Calu3 (cell line): ENCODE measurements at regions not wholly inside any gene's neighbourhood (a gene's known extent, or its start where the extent isn't known, plus 50 kb on each side); places are given as distances from the start of the nearest gene placed in this dataset.

Experiments
- BruUV-seq: library from RNA; stranded (reverse); fragments of 400-500 nt; replicated peaks from 2 replicates; lab custom pipeline; 2021; lab: Mats Ljungman, UMichigan
- CTCF ChIA-PET: fragments of 300-600 bp; sonication (Branson Sonifier 250); formaldehyde crosslinking; loops from one replicate; lab custom pipeline; 2022; ENCODE audit warnings: antibody characterized with exemption; lab: Charles Lee
- DNase-seq: peaks from one replicate; pipeline ENCODE4 v3.0.0; 2022
- H3K27ac Mint-ChIP-seq: one replicate; pipeline ENCODE4 v1.8.0; 2022; ENCODE audit warnings: mixed read lengths; ENCODE audit not compliant: unreplicated experiment
- H3K27me3 Mint-ChIP-seq: one replicate; pipeline ENCODE4 v1.8.0; 2022; ENCODE audit warnings: mixed read lengths; ENCODE audit not compliant: unreplicated experiment
- H3K36me3 Mint-ChIP-seq: one replicate; pipeline ENCODE4 v1.8.0; 2022; ENCODE audit warnings: mild to moderate bottlenecking, moderate library complexity, mixed read lengths; ENCODE audit not compliant: insufficient read depth, unreplicated experiment
- H3K4me1 Mint-ChIP-seq: one replicate; pipeline ENCODE4 v1.8.0; 2022; ENCODE audit warnings: mild to moderate bottlenecking, low read depth, mixed read lengths; ENCODE audit not compliant: unreplicated experiment
- H3K4me3 Mint-ChIP-seq: one replicate; pipeline ENCODE4 v1.8.0; 2022; ENCODE audit warnings: mild to moderate bottlenecking, low read depth, moderate library complexity, mixed read lengths; ENCODE audit not compliant: unreplicated experiment
- H3K9me3 Mint-ChIP-seq: one replicate; pipeline ENCODE4 v1.8.0; 2022; ENCODE audit warnings: low read depth, mixed read lengths; ENCODE audit not compliant: unreplicated experiment
- CTCF ChIP-seq: fragments of 200-600 bp; IDR thresholded peaks from one replicate; pipeline ENCODE4 v1.8.0; 2022; ENCODE audit warnings: antibody characterized with exemption; ENCODE audit not compliant: unreplicated experiment
- intact Hi-C: fragments of 100-400 bp; cut with micrococcal nuclease; formaldehyde crosslinking; loops from one replicate; pipeline ENCODE4 v1.10.0; 2022; ENCODE audit not compliant: unreplicated experiment

GRCh38 chr12:31906557-31907301 is 52.5 kb upstream of the RESF1 start:
- TF ChIP-seq CTCF: no peak
- Mint-ChIP-seq H3K27ac (no peak overlapping the region), H3K4me1 (no peaks in the 10 kb centered on the region), H3K36me3 (no peaks in the 10 kb centered on the region), H3K9me3 (peaks cover 26% of the 10 kb centered on the region), H3K4me3 (no peak overlapping the region), H3K27me3 (no peaks in the 10 kb centered on the region)
- BruUV-seq: no TSS peak
- intact Hi-C loops: no loop called here
- CTCF ChIA-PET: interaction anchor here (0.6 kb wide), 1 partner anchor 28 kb away, joined by 4 read pairs; no protein-coding TSS in a partner anchor
- DNase-seq: no peak

- intact Hi-C loops: no loop called here
- Mint-ChIP-seq H3K4me1 (peaks cover 11% of the 10 kb centered on the region), H3K27me3 (no peaks in the 10 kb centered on the region), H3K4me3 (no peak overlapping the region), H3K9me3 (peaks cover 16% of the 10 kb centered on the region), H3K27ac (no peak overlapping the region), H3K36me3 (no peaks in the 10 kb centered on the region)
- BruUV-seq: no TSS peak
- DNase-seq: no peak
- no peak for TF ChIP-seq CTCF
- CTCF ChIA-PET: no interaction called here
Measured at GRCh38 chr12:31903025-31903424, 56.2 kb upstream of the RESF1 start.

GRCh38 chr12:31900271-31900670 is 58.9 kb upstream of the RESF1 start:
- CTCF ChIA-PET: no interaction called here
- DNase-seq: no peak
- intact Hi-C loops: no loop called here
- no peak overlapping the region for H3K4me3 Mint-ChIP-seq
- H3K36me3 Mint-ChIP-seq: peaks cover 6% of the 10 kb centered on the region
- peaks cover 6% of the 10 kb centered on the region for H3K9me3 Mint-ChIP-seq
- H3K27me3 Mint-ChIP-seq: no peaks in the 10 kb centered on the region
- no peak for TF ChIP-seq CTCF
- H3K4me1 Mint-ChIP-seq: peaks cover 38% of the 10 kb centered on the region
- no TSS peak for BruUV-seq
- no peak overlapping the region for H3K27ac Mint-ChIP-seq

- Mint-ChIP-seq H3K36me3 (peaks cover 6% of the 10 kb centered on the region), H3K4me3 (no peak overlapping the region), H3K27ac (no peak overlapping the region), H3K27me3 (no peaks in the 10 kb centered on the region), H3K9me3 (peaks cover 6% of the 10 kb centered on the region), H3K4me1 (peaks cover 40% of the 10 kb centered on the region)
- no peak for TF ChIP-seq CTCF
- DNase-seq: no peak
- BruUV-seq: no TSS peak
- CTCF ChIA-PET: interaction anchor here (0.6 kb wide), 1 partner anchor 259 kb away, joined by 6 read pairs; no protein-coding TSS in a partner anchor
- intact Hi-C loops: no loop called here
Measured at GRCh38 chr12:31899109-31899508, 60.1 kb upstream of the RESF1 start.
